SK-N-SH treated with all-trans-retinoic acid at 6 μM for 48 hours (cell line): ENCODE measurements at regions not wholly inside any gene's neighbourhood (a gene's known extent, or its start where the extent isn't known, plus 50 kb on each side); places are given as distances from the start of the nearest gene placed in this dataset.
"Not testable (repeated sequence)": the region's sequence is repeated elsewhere in the genome, so short reads cannot be mapped to it uniquely, and the experiment has no call there.

Source experiments
- GLIS3 ChIP-seq: fragments of 250-450 bp; sonication (Bioruptor Pico); IDR thresholded peaks from 2 replicates; pipeline ENCODE4 v1.5.0; 2020; ENCODE audit warnings: mild to moderate bottlenecking, moderate library complexity
- ISL1 ChIP-seq: fragments of 250-450 bp; sonication (Bioruptor Pico); IDR thresholded peaks from 2 replicates; pipeline ENCODE4 v2.1.2; 2022; ENCODE audit warnings: mild to moderate bottlenecking, moderate library complexity
- ZC3H10 ChIP-seq: fragments of 250-450 bp; sonication (Bioruptor Pico); IDR thresholded peaks from 2 replicates; pipeline ENCODE4 v1.5.1; 2021; ENCODE audit warnings: mild to moderate bottlenecking, moderate library complexity
- ZFP3 ChIP-seq: fragments of 250-450 bp; sonication (Bioruptor Pico); IDR thresholded peaks from 2 replicates; pipeline ENCODE4 v1.5.0; 2020; ENCODE audit warnings: mild to moderate bottlenecking, moderate library complexity
- ZFP30 ChIP-seq: fragments of 450-650 bp; formaldehyde crosslinking; IDR thresholded peaks from 2 replicates; pipeline ENCODE4 v1.5.0; 2022; ENCODE audit warnings: mild to moderate bottlenecking, moderate library complexity
- ZNF70 ChIP-seq: fragments of 450-650 bp; formaldehyde crosslinking; IDR thresholded peaks from 2 replicates; pipeline ENCODE4 v1.5.0; 2020; ENCODE audit warnings: mild to moderate bottlenecking, moderate library complexity
- ZNF8 ChIP-seq: fragments of 450-650 bp; formaldehyde crosslinking; IDR thresholded peaks from 2 replicates; pipeline ENCODE4 v1.5.0; 2020; ENCODE audit warnings: mild to moderate bottlenecking, moderate library complexity

- TF ChIP-seq ISL1; ZC3H10 (CRISPR knock-in tag); ZFP3 (CRISPR knock-in tag); ZNF70 (CRISPR knock-in tag); GLIS3 (CRISPR knock-in tag); ZFP30 (CRISPR knock-in tag); ZNF8: not testable (repeated sequence)
Measured at GRCh38 chr13:20292301-20292700, 60.2 kb upstream of the GJB6 start.
